Pancreas (tissue), 10 donors: ENCODE measurements at regions not wholly inside any gene's neighbourhood (a gene's known extent, or its start where the extent isn't known, plus 50 kb on each side); places are given as distances from the start of the nearest gene placed in this dataset.

Source experiments
- ATAC-seq, 4 donors: fragments of 200-7000 bp; cut with Tn5 transposase; one replicate each; pipeline versions ENCODE4 v1.8.0 to v1.9.1; 2020; ENCODE audit warnings: mild to moderate bottlenecking in 4 of 4, moderate library complexity in 4 of 4
- DNase-seq, 6 donors: peaks; one replicate each; pipeline ENCODE4 v3.0.0-alpha.2; 2020
- FAIRE-seq: peaks from 2 replicates; lab custom pipeline; 2012; peaks lifted over from hg19 to GRCh38; lab: Jason Lieb, UNC
- H3K27ac ChIP-seq, 4 donors: fragments of 200-600 bp; sonication (generic); 1 replicate in 3 of 4; 2 replicates in 1 of 4; pipeline versions ENCODE4 v1.5.0 to v1.8.0; 2020
- H3K27me3 ChIP-seq, 4 donors: fragments of 200-600 bp; one replicate each; pipeline ENCODE4 v1.8.0; 2021
- H3K36me3 ChIP-seq, 3 donors: fragments of 200-600 bp; sonication (generic) in 1 of 3; one replicate each; pipeline versions ENCODE4 v1.5.0 to v1.8.0; 2020 to 2021
- H3K4me1 ChIP-seq, 3 donors: fragments of 200-600 bp; one replicate each; pipeline ENCODE4 v1.8.0; 2021
- H3K4me3 ChIP-seq, 4 donors: fragments of 200-600 bp; sonication (generic) in 2 of 4; one replicate each; pipeline versions ENCODE4 v1.5.0 to v1.8.0; 2020 to 2021
- H3K9me3 ChIP-seq, 4 donors: fragments of 200-600 bp; one replicate each; pipeline ENCODE4 v1.8.0; 2021
- CTCF ChIP-seq, 4 donors: fragments of 200-600 bp; sonication (generic) in 3 of 4; IDR thresholded peaks; one replicate each; pipeline versions ENCODE4 v1.5.0 to v1.8.0; 2021; ENCODE audit warnings: antibody characterized with exemption in 4 of 4
- WGBS, 2 donors: extraction: QIAGEN DNeasy Blood & Tissue Kit; methylation state at CpG; one replicate each; pipeline ENCODE4 v1.1.7; 2013; 5-methylcytosine and 5-hydroxymethylcytosine counted together
- intact Hi-C, 3 donors: fragments of 100-400 bp; cut with DNase I; formaldehyde crosslinking; loops; one replicate each; pipeline versions ENCODE4 v1.11.1 to v1.14.2; 2022
- donor health status: healthy with polysubstance abuse.
- donor health status: DM: no; HTN: no; CAD: no; lungs with moderate emphysema.
- donor health status: DM: no; HTN: no; CAD: no.
- donor health status: control.
- donor health status: control.
- donor health status: Bipolar disorder and iron deficiency.
- donor health status: DM: yes; HTN: yes; CAD: no.
- donor health status: DM: no; HTN: no; CAD: no.
- donor health status: DM: no; HTN: no; CAD: no.
- donor health status: DM: yes; HTN: yes; CAD: no.

DNA sequence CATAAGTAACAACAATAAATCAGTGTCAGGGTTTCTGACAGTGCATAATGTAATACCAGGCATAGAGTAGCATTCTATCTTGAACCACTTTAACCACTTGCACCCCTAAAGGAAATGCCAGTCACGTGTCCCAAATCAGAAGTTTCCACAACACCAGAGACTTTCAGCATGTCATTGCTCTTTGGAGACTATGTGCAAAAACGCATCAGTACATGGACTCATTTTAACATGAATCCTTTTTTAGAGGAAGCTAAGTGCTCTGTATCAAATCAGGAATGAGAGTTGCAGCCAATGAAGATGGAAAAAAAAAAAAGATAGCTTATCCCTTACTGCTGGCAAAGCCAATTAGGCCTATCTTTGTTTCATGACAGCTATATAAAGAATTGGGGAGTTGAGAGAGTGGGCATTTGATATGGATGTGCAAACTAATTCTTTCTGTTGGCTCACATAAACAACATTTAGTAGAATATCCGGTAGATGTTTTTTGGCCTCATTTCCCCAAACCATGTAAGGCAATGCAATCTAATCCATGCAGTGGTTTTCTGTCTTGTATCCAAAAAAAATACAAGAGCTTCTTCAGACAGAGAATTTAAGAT lies 353.1 kb downstream of the IRS1 start:
- Histone ChIP-seq H3K4me3 (no peak overlapping the region), H3K36me3 (no peaks in the 10 kb centered on the region), H3K27ac (no peak overlapping the region), H3K27me3 (no peaks in the 10 kb centered on the region), H3K9me3 (no peaks in the 10 kb centered on the region), H3K4me1 (peaks cover 0 to 3% (median 0%) of the 10 kb centered on the region in 3 donors)
- intact Hi-C loops = no loop called here
- no peak for ATAC-seq
- TF ChIP-seq CTCF (IDR thresholded peaks at IDR 0.05) = no peak
- no peak for DNase-seq
- 65 to 76% methylated on average over 3 of the region's 3 CpGs for WGBS, 2 donors
- FAIRE-seq = no peak

- H3K36me3 ChIP-seq = no peaks in the 10 kb centered on the region
- intact Hi-C loops = no loop called here
- H3K9me3 ChIP-seq = no peaks in the 10 kb centered on the region
- WGBS, 2 donors = 92% methylated on average over 5 of the region's 5 CpGs
- H3K4me3 ChIP-seq = no peak overlapping the region
- peaks cover 0 to 3% (median 0%) of the 10 kb centered on the region in 3 donors for H3K4me1 ChIP-seq
- ATAC-seq (no peak), FAIRE-seq (no peak), DNase-seq (no peak)
- no peaks in the 10 kb centered on the region for H3K27me3 ChIP-seq
- TF ChIP-seq CTCF (IDR thresholded peaks at IDR 0.05) = no peak
- H3K27ac ChIP-seq = no peak overlapping the region
Observed at GRCh38 chr2:226445216-226445861, 354.3 kb downstream of the IRS1 start.

- 81 to 82% methylated on average over 5 of the region's 5 CpGs for WGBS, 2 donors
- FAIRE-seq = no peak
- no peaks in the 10 kb centered on the region for H3K27me3 ChIP-seq
Observed at GRCh38 chr2:226443112-226443511, 356.5 kb downstream of the IRS1 start.

GRCh38 chr2:226440127-226440918 lies 359.3 kb downstream of the IRS1 start:
- H3K4me3 ChIP-seq = no peak overlapping the region
- WGBS, 2 donors = 57 to 71% methylated on average over 3 of the region's 3 CpGs
- no peak for ATAC-seq
- no peak for FAIRE-seq
- DNase-seq = no peak
- no peaks in the 10 kb centered on the region for H3K36me3 ChIP-seq
- no peak for TF ChIP-seq CTCF (IDR thresholded peaks at IDR 0.05)
- H3K4me1 ChIP-seq = no peaks in the 10 kb centered on the region
- H3K27me3 ChIP-seq = no peaks in the 10 kb centered on the region
- H3K9me3 ChIP-seq = no peaks in the 10 kb centered on the region
- intact Hi-C loops = no loop called here
- no peak overlapping the region for H3K27ac ChIP-seq

More at GRCh38 chr2:226443112-226443511, 356.5 kb downstream of the IRS1 start:
- intact Hi-C loops = no loop called here
- ATAC-seq = no peak
- H3K4me3 ChIP-seq = no peak overlapping the region
- no peak for TF ChIP-seq CTCF (IDR thresholded peaks at IDR 0.05)
- H3K27ac ChIP-seq = no peak overlapping the region
- no peaks in the 10 kb centered on the region for H3K36me3 ChIP-seq
- no peak for DNase-seq
- no peaks in the 10 kb centered on the region for H3K9me3 ChIP-seq
- H3K4me1 ChIP-seq = peaks cover 0 to 3% (median 0%) of the 10 kb centered on the region in 3 donors
